GM13976 (cell line): ENCODE measurements at regions not wholly inside any gene's neighbourhood (a gene's known extent, or its start where the extent isn't known, plus 50 kb on each side); places are given as distances from the start of the nearest gene placed in this dataset.

Experiments used
- DNase-seq: peaks from one replicate; pipeline ENCODE4 v3.0.0; 2012; ENCODE audit warnings: low spot score
- CTCF ChIP-seq: IDR thresholded peaks from 2 replicates; pipeline ENCODE4 v1.5.1; 2012; ENCODE audit warnings: borderline replicate concordance, mild to moderate bottlenecking; ENCODE audit not compliant: insufficient read depth; ENCODE audit errors: extremely low read depth, missing control alignments, control extremely low read depth
- in situ Hi-C: fragments of 300-500 bp; cut with MboI; formaldehyde crosslinking; loops from one replicate; pipeline ENCODE4 v1.12.0; 2022; ENCODE audit warnings: low sequenced_read_pairs, mixed read lengths, inconsistent platforms; ENCODE audit not compliant: unreplicated experiment

- in situ Hi-C loops: no loop called here
- TF ChIP-seq CTCF: no peak
- no peak for DNase-seq
Observed at GRCh38 chr19:31717269-31717923, 368.2 kb upstream of the TSHZ3 start.

- no peak for TF ChIP-seq CTCF
- DNase-seq: no peak
- in situ Hi-C loops: no loop called here
Observed at GRCh38 chr19:31718032-31718431, 368.8 kb upstream of the TSHZ3 start.

- in situ Hi-C loops: no loop called here
- TF ChIP-seq CTCF: no peak
- DNase-seq: no peak
Observed at GRCh38 chr19:31718898-31719297, 369.7 kb upstream of the TSHZ3 start.

- in situ Hi-C loops: no loop called here
- DNase-seq: no peak
- no peak for TF ChIP-seq CTCF
Observed at GRCh38 chr19:31723101-31723500, 373.9 kb upstream of the TSHZ3 start.

- TF ChIP-seq CTCF: no peak
- no peak for DNase-seq
- in situ Hi-C loops: no loop called here
Observed at GRCh38 chr19:31725051-31725450, 375.8 kb upstream of the TSHZ3 start.

GRCh38 chr19:31727536-31727935 is 378.3 kb upstream of the TSHZ3 start:
- in situ Hi-C loops: no loop called here
- DNase-seq: no peak
- TF ChIP-seq CTCF: no peak
